GM12801 (cell line): ENCODE measurements at regions not wholly inside any gene's neighbourhood (a gene's known extent, or its start where the extent isn't known, plus 50 kb on each side); places are given as distances from the start of the nearest gene placed in this dataset.

Experiments used
- TF ChIP-seq, protein P1 (sequence below): IDR thresholded peaks from one replicate; pipeline ENCODE4 v1.5.1; 2011; ENCODE audit warnings: control low read depth; ENCODE audit not compliant: insufficient read length; ENCODE audit errors: extremely low read depth

DNA sequence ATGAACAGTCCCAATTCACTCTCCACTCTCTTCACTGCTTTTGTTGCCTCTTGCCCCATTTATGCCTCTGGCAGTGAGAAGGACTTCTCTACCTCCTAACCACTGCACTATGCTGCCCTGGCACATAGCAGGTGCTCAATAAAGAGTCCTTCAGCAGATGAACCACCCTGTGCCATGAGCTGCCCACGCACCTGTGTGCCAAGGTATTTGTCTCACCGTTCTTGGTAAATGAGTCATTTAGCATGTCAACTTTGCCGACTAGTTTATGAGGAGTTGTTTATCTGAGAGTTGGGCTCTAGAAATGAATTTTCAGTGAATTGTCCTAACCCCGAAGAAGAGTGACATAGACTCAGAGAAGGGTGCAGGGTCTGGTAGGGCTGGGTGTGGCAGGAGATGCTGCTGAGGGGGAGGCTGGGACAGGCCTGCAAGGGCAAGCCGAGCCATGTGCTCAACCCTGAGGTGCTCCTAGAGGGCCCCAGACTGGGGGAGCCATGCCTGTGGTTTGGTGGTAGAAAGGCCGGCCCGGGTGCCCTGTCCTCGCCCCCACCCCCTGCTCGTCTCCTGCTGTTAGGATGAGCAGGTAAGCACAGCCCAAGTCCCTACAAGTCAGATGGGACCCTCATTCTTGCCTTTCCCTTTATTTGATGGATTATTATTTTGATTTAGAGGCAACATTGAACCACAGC lies 654.5 kb downstream of the MATN1 start:
- TF ChIP-seq, protein P1, sequence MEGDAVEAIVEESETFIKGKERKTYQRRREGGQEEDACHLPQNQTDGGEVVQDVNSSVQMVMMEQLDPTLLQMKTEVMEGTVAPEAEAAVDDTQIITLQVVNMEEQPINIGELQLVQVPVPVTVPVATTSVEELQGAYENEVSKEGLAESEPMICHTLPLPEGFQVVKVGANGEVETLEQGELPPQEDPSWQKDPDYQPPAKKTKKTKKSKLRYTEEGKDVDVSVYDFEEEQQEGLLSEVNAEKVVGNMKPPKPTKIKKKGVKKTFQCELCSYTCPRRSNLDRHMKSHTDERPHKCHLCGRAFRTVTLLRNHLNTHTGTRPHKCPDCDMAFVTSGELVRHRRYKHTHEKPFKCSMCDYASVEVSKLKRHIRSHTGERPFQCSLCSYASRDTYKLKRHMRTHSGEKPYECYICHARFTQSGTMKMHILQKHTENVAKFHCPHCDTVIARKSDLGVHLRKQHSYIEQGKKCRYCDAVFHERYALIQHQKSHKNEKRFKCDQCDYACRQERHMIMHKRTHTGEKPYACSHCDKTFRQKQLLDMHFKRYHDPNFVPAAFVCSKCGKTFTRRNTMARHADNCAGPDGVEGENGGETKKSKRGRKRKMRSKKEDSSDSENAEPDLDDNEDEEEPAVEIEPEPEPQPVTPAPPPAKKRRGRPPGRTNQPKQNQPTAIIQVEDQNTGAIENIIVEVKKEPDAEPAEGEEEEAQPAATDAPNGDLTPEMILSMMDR = no peak

DNA sequence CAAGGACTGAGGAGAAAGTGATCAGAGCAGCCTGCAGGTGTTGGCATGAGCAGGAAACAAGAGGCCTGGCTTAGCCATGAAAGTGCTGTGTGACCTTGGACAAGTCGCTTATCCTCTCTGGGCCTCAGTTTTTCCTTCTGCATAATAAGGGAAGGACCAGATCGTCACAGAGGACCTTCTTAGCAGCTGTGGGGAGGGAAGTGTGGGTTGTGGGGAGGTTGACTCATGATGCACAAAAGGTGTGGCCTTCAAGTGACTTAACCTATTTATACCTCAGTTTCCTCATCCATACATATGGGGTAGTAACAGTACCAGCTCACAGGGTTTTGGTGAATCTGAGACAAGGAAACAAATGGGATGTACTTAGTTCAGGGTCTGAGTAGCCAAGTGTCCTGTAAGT lies 658.8 kb downstream of the MATN1 start:
- TF ChIP-seq, protein P1 = no peak

DNA sequence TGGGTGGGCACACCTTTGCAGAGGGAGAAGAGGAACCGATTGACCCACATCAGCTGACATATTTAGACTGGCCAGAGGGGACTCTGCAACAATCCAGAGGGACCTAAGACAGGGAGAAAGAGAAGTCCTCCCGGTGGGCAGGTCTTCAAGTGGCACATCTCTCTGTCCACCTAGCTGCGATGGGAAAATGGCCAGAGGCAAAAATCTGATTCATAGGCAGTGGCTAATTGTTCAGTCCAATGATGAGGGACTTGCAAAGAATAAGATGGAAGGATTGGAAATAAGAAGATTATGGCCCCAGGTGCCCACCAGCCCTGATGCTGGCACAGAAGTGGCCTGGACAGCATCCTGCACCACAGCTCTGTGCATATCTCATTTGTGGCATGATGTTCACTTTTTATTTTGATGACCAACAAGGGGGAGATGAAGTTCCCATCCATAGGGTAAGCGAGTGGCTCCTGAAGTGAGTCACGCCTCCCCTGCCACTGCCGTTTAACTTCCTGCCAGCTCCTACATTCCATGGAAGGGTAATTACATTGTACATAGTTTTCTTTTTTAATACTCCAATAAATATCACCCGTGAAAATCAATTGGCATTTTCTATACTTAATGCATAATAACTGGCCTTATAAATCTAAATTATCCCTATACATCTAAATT lies 659.6 kb downstream of the MATN1 start:
- TF ChIP-seq, protein P1 = no peak

DNA sequence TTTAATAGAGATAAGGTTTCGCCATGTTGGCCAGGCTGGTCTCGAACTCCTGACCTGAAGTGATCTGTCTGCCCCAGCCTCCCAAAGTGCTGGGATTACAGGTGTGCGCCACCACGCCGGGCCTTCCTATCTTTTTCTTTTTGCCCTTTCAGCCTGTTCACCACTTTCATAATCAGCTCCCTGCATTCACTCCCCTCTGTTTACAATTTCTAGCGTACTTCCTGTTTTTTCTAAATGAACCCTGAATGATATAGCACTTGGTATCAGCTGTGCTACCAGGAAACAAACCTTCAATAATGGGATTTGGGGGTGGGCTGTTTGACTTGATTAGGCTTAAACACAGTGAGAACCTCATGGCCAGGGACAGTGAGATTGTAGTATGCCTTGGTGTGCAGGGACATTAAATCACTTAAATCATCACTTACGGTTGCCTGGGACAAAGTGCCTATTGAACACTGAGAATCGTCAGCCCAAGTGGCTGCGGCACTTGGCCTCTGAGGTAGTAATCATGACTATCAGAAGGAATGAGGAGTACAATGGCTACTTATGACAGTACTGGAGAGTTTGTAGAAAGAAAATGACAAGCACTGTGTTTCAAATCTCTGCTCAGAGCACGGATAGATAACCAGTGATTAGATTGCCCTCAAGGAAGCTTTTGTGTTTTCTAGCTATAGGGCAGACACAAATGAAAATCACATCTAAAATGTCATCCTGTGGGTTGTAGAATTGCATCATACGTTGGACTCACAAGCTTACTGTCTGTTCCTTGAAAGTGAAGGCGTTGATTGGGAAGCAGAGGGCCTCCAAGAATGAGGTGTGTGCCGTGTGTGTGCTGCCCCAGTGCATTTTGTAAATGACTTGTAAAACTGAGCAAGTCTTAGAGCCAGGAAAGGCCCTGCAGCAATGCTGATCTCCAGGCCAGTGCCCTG lies 661.8 kb downstream of the MATN1 start:
- TF ChIP-seq, protein P1 = no peak

DNA sequence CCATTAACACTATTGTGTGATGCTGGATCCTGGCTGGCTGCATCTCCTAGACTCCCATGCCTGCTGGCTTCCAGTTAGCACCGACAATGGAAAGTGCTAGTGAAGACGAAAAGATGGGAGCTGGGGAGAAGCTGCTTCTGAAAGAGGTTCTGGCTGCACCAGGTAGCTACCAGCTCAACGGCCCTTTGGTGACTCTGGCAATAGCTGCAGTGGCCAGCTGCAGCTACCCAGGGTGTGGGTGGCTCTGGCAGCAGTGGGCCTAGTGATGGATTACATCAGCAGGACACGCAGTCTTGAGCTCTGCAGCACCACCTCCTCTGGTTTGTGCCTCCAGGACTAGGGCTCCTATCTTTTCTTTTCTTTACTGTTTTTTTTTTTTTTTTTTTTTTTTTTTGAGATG lies 662.6 kb downstream of the MATN1 start:
- TF ChIP-seq, protein P1 = no peak

DNA sequence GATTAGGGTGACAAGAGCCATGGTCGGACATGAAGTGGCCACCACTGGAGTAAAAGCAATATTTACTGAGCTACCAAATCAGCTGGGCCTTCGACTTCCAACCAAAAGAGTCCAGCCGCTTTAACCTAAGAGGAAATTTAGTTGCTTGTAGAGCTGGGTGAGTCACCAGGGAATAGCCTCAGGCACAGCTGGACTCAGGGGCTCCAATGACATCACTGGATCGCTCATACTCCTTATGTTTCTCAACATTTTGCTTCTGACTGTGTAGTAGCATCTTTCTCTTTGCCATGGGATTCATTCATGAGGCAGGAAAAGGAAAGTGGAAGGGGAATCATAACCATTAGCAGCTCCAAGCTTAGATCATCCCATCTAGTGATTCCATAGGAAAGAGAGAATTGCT lies 664.4 kb downstream of the MATN1 start:
- TF ChIP-seq, protein P1 = no peak

DNA sequence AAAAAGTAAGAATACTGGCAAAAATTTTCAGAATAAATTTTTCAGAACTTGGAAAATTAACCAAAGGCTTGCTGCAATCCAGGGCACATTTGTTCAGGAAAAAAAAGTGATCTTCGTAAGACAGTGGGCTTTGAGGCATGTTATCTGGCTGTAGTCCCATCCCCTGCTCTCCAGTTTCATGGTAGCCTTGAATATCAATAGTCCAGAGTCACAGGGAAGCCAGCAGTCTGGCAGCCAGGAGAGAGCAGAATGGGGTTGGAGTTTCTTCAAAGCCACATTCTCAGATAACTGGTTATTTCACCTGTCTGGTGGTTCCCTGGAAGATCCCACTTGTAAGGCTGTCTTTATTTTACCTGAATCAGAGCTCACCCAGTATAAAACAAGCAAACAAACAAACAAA lies 669.3 kb downstream of the MATN1 start:
- TF ChIP-seq, protein P1 = no peak
